ENCODE measurements at regions not wholly inside any gene's neighbourhood (a gene's known extent, or its start where the extent isn't known, plus 50 kb on each side); places are given as distances from the start of the nearest gene placed in this dataset.

DNA sequence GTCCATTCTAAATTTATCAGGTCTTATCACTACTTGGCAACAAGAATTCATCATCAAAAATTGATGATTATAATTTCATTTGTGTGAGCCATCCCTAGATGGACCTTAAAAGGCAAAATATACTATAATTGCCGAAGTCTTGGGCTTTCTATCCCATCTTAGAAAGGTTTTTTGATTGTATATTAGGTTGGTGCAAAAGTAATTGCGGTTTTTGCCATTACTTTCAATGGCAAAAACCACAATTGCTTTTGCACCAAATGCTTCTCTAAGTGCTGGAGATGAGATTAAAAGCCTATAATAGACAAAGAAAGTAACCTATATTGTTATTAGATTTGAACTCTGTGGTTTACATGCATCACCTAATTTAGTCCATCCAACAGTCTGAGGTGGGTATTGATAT, 612.9 kb downstream of the ZNF385D start:
- no peak for DNase-seq

DNA sequence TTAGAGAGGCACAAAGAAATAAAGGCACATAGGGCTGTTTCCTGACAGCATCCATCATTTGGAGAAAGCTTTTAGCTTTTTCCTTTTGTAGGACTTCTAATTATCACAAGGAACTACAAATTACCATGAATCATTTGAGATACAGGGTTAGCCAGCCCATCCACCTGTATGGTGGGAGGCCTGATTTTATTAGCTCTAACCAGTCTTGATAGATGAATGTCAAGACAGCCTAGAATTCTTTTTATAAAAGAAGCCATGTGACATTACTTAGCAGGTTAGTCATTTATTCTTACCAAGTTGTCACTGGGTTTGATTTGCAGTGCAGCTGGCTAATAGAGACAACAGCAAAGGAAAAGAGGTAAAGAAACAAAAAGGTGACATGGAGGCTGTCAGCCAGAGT, 618.1 kb downstream of the ZNF385D start:
- no peak for DNase-seq

GRCh38 chr3:21120826-21121225, 630.2 kb downstream of the ZNF385D start:
- no peak for DNase-seq

DNA sequence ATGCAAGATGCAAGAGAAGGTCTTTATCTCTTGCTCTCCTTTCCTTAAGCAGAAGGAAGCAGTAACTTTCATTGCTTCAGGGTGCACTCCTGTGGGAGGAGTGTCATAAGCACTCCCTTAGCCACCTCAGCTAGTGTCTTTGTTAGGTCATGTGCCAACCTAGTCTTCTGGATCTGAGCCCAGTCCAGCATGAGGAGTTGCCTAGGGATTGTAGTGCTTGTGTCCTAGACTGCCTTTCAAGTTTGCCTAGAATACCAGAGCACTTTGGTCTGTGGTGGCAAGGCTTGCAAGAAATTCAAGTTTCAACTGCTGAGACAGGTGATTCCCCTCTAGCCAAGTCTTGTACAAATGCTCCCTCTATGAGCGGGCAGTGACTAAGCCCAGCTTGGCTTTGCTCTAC, 633.6 kb downstream of the ZNF385D start:
- no peak for DNase-seq

GRCh38 chr3:21109056-21109455, 642.0 kb downstream of the ZNF385D start:
- DNase-seq, result no peak

DNA sequence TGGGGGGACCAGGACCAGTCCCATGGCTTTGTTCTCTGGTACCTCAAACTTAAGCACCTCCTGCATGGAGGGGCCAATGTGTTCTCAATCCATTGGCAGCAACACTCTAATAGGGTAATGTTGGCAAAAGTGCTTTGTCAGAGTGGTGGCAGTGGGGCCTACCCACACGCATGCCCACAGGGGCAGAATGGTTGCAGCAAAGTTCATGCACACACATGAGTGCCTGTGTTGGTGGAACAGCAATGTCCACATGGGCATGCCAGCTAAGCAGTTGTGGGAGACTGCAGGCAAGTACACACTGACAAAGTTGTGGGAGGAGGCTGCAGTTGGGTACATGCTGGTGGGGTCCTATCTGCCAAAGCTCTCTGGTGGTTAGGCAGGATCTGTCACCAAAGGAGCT, 645.2 kb downstream of the ZNF385D start:
- DNase-seq, result no peak

DNA sequence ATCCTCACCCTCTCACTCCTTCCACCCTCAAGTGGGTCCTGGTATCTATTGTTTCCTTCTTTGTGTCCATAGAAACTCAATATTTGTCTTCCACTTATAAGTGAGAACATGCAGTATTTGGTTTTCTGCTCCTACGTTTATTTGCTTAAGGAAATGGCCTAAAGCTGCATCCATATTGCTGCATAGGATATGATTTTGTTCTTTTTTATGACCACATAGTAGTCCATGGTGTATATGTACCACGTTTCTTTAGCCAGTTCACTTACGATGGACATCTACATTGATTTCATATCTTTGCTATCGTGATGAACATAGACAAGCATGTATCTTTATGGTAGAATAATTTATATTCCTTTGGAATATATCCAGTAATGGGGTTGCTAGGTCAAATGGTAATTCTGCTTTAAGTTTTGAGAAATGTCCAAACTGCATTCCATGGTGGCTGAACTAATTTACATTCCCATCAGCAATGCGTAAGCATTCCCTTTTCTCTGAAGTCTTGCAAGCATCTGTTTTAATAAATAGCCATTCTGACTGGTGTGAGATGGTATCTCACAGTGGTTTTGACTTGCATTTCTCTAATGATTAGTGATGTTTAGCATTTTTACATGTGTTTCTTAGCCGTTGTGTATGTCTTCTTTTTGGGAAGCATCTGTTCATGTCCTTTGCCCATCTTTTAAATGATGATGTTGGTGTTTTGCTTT, 650.2 kb downstream of the ZNF385D start:
- DNase-seq, result no peak

DNA sequence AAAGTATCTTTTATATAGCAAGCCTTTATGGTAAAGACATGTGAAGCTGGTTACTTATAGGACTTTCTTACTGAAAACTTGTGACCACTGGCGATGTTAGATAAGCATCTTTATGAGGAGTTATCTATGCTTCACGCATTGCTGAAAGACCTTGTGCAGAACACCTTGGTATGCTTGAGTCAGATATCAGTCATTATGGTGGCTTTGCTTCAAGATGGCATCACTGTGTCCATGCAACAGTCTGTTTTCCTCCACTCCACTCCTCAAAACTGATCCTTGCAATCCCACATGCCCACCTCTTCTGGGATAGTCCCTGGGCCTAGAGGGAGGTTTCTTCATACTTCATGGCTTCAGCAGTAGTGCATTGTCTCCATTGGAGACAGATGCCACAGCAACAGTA, 656.3 kb downstream of the ZNF385D start:
- no peak for DNase-seq

DNA sequence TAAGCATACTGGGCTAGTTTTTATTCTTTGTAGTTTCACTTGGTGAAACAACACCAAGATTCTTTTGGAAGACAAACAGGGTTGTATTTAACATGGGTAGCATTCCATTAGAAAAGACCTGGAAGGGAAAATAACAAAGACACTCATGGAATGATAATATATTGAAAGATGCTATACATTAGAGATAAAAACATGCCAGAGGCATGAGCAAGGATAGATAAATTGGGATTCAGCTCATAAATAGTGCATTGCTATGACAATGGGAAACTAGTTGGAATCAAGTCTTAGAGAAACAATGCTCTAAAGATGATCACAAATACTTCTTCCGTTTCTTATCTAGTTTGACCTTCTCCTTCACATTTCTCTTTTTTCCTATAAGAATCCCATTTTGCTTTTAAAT, 677.4 kb downstream of the ZNF385D start:
- no peak for DNase-seq

- peak; percentile 15 for DNase-seq
Measured at GRCh38 chr3:21067031-21067813, 683.8 kb downstream of the ZNF385D start.

DNA sequence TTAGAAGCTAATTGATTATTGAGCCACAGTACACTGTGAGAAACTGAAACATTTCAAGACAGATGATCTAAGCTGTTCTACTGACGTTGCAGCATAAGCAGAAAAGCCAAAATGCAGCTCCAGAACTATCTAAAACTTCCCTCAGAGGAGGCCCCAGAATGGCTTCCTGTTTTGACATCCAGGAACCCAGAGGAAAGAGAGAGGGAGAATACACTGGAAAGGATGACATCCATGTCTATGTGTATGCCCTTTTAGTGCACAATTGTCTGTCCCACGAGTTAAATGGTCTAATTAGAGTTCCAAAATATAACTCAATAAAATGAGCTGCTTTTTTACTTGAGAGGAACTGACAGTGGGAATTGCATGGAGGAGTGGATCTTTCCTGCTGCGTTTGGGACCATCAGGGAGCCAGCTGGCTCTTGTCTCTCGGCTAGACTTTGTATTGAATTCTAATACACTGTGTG, 688.1 kb downstream of the ZNF385D start:
- peak; percentile 91 for DNase-seq

DNA sequence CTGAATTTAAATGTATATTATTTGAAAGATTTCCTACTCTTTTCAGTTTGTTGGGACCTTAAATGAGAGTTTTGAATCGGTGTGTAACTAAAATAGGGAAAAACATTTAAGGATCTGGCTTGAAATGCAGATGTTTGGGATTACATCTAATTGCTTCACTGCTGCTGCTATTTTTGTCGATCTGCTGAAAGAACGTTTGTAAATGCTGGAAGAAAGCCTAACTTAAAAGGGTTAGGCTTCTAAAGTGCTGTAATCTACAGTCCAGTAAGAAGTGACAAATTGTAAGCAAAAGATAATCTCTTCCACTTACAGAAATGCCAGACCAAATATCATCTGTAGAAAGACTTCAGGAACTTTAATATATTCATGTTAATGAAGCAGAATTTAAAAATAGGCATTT, 691.6 kb downstream of the ZNF385D start:
- DNase-seq, result peak; percentile 71

DNA sequence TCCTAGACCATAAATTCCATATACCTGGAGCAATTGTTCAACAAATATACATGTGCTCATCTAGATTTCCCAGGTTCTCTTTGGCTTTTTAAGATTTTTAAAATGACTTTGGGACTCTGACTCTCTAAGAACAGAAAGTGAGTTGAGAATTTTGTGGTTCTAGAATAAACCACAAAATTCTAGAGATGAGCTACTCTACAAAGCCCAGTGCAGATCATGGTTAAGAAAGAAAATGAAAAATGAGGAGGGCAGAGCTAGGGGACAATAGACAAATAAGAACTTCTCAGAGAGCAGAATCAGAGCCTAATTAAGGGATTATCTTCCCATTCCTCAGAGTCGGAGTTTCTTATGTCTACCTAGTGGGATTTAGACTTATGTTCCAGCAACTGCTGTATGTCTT, 694.7 kb downstream of the ZNF385D start:
- DNase-seq, result no peak

- DNase-seq, result peak; percentile 90
Measured at GRCh38 chr3:21055015-21055414, 696.0 kb downstream of the ZNF385D start.

DNA sequence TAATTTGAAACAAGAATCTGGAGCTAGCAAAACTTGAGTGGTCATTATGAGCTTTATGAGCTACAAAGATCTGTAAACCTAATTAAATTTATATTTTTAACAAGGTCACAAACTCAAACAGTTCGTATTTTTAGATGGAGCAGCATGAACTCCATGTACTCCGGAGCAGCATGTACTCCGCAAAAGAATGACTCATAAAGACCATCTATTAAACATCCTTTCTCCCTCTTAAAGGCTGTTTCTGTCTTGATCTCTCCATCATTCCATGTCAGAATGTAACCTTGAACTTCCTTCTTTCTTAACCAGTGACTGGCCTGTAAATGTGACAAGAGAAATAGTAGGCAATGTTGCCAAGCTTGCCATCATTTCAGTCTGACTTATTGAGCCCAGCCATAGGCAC, 696.9 kb downstream of the ZNF385D start:
- DNase-seq, result no peak

GRCh38 chr3:21049334-21050062, 701.5 kb downstream of the ZNF385D start:
- no peak for DNase-seq

- DNase-seq, result no peak
Measured at GRCh38 chr3:21043139-21043538, 707.9 kb downstream of the ZNF385D start.

GRCh38 chr3:21042184-21042583, 708.8 kb downstream of the ZNF385D start:
- no peak for DNase-seq

GRCh38 chr3:21041621-21042020, 709.4 kb downstream of the ZNF385D start:
- no peak for DNase-seq

GRCh38 chr3:21036888-21037287, 714.1 kb downstream of the ZNF385D start:
- DNase-seq, result no peak

GRCh38 chr3:21028412-21028811, 722.6 kb downstream of the ZNF385D start:
- DNase-seq, result no peak

DNA sequence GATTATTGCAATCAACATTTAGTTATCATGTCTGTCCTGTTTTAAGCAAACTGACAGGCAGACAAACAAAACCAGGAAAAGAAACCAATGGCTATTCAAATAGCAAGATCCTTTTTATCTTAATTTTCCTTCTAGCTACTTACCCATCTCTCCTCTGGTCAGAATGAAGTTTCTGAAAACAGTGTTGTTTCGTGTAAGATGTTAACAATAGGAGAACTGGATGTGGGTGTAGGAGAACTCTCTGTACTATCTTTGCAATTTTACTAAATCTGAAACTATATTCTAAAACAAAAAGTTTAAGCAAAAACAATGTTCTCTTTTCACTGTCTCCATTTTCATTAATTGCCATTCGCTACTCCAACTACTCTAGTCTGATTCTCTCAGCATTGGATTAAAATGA, 726.4 kb downstream of the ZNF385D start:
- DNase-seq, result no peak

DNA sequence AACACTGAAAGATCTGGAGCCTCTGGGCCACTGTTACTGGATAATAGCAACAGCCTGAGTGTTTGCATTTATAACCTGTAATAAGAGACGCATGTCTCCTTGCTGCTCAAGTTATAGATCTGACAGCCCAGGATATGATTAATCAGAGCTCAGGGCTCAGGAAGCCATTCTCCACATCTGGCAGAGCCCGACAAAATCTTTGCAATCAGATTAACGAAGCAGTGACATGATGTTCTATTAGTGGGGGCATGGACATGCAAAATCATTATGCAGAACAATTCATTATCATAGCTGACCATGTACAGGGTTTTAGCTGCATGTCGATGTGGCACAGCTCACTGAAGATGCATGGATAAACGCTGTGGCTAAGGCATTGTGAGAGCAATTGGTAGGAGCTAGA, 730.3 kb downstream of the ZNF385D start:
- no peak for DNase-seq

Measured in skin of body (tissue), 1 donor.